Spleen (tissue), 7 donors: ENCODE measurements at regions not wholly inside any gene's neighbourhood (a gene's known extent, or its start where the extent isn't known, plus 50 kb on each side); places are given as distances from the start of the nearest gene placed in this dataset.

Experiments
- POLR2AphosphoS5 ChIP-seq, 3 donors: sonication (generic); formaldehyde crosslinking; IDR thresholded peaks; one replicate each; pipeline ENCODE4 v1.5.1; 2017; ENCODE audit warnings: antibody characterized with exemption in 3 of 3
- TF ChIP-seq, protein P1 (sequence below), 11 experiments: fragments of 200-600 bp in 7 of 11; fragments of 450-650 bp in 4 of 11; sonication (generic) in 4 of 11; IDR thresholded peaks in 8 of 11; conservative IDR thresholded peaks in 3 of 11; 1 replicate in 7 of 11; 2 replicates in 4 of 11; pipeline versions ENCODE4 v1.4.0 to v1.8.0; 2016 to 2021; ENCODE audit warnings: antibody characterized with exemption in 11 of 11, inconsistent platforms in 4 of 11, mild to moderate bottlenecking in 1 of 11
- donor health status: DM: no; HTN: no; CAD: no; lungs with moderate emphysema.
- donor health status: DM: no; HTN: no; CAD: no.
- donor health status: DM: no; HTN: no; CAD: no.

DNA sequence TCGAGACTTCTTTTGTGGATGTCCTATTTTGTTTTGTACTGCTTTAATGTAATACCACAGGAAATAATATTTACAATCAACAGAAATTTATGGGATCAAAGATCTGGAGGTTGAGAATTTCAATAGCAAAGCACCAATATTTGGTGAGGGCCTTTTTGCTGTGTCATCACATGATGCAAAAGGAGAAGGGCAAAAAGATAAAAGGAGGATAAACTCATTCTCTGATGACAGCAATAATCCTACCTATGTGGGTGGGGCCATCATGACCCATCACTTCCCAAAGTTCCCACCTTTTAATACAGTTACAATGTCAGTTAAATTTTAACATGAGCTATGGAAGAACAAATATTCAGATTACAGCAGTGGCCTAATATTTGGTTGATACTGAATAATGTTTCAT, 832.9 kb downstream of the OTOL1 start:
- TF ChIP-seq, protein P1, sequence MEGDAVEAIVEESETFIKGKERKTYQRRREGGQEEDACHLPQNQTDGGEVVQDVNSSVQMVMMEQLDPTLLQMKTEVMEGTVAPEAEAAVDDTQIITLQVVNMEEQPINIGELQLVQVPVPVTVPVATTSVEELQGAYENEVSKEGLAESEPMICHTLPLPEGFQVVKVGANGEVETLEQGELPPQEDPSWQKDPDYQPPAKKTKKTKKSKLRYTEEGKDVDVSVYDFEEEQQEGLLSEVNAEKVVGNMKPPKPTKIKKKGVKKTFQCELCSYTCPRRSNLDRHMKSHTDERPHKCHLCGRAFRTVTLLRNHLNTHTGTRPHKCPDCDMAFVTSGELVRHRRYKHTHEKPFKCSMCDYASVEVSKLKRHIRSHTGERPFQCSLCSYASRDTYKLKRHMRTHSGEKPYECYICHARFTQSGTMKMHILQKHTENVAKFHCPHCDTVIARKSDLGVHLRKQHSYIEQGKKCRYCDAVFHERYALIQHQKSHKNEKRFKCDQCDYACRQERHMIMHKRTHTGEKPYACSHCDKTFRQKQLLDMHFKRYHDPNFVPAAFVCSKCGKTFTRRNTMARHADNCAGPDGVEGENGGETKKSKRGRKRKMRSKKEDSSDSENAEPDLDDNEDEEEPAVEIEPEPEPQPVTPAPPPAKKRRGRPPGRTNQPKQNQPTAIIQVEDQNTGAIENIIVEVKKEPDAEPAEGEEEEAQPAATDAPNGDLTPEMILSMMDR (IDR thresholded peaks at IDR 0.05 in 8 of 11, conservative IDR thresholded peaks at IDR 0.05 in 3 of 11) = no peak
- no peak for TF ChIP-seq POLR2AphosphoS5 (IDR thresholded peaks at IDR 0.05)
